Panc1 (cell line): ENCODE measurements at regions not wholly inside any gene's neighbourhood (a gene's known extent, or its start where the extent isn't known, plus 50 kb on each side); places are given as distances from the start of the nearest gene placed in this dataset.

ENCODE experiments used
- ATAC-seq: fragments of 200-7000 bp; cut with Tn5 transposase; 2 replicates; pipeline ENCODE4 v1.9.1; 2020; ENCODE audit warnings: mild to moderate bottlenecking, moderate library complexity
- BruUV-seq: library from RNA; stranded (reverse); fragments of 400-500 nt; replicated peaks from 2 replicates; lab custom pipeline; 2021; lab: Mats Ljungman, UMichigan
- CTCF ChIA-PET: fragments of 300-600 bp; sonication (Branson Sonifier 250); formaldehyde crosslinking; loops from one replicate; lab custom pipeline; 2022; ENCODE audit warnings: antibody characterized with exemption; lab: Charles Lee
- POLR2A ChIA-PET: fragments of 300-600 bp; sonication (Branson Sonifier 250); formaldehyde crosslinking; loops from one replicate; lab custom pipeline; 2022; ENCODE audit warnings: antibody characterized with exemption; lab: Charles Lee
- DNase-seq: peaks from one replicate; pipeline ENCODE4 v3.0.0-alpha.2; 2010; ENCODE audit warnings: low read depth, low spot score
- H3K27ac ChIP-seq: 2 replicates; pipeline ENCODE4 v1.5.1; 2011; ENCODE audit warnings: mild to moderate bottlenecking, low read length, inconsistent platforms
- H3K27me3 ChIP-seq: fragments of 200-500 bp; sonication (Bioruptor generic); 2 replicates; pipeline ENCODE4 v1.6.0; 2014; ENCODE audit warnings: low read length, inconsistent platforms; ENCODE audit not compliant: control insufficient read depth, insufficient read depth
- H3K36me3 ChIP-seq: fragments of 200-500 bp; sonication (Bioruptor generic); 2 replicates; pipeline ENCODE4 v1.5.1; 2014; ENCODE audit warnings: inconsistent platforms, mild to moderate bottlenecking, low read length, moderate library complexity; ENCODE audit not compliant: control insufficient read depth, insufficient read depth
- H3K4me1 ChIP-seq: 2 replicates; pipeline ENCODE4 v1.5.1; 2011; ENCODE audit warnings: inconsistent platforms, mild to moderate bottlenecking, low read length, moderate library complexity; ENCODE audit not compliant: control insufficient read depth, insufficient read depth
- H3K4me3 ChIP-seq, 2 experiments: 2 replicates each; pipeline ENCODE4 v1.5.1; 2011 to 2012; ENCODE audit warnings: low read depth in 2 of 2, low read length in 2 of 2, mild to moderate bottlenecking in 2 of 2, inconsistent platforms in 1 of 2, moderate library complexity in 1 of 2
- H3K9me3 ChIP-seq: fragments of 200-500 bp; sonication (Bioruptor generic); 2 replicates; pipeline ENCODE4 v1.5.1; 2014; ENCODE audit warnings: low read depth, mild to moderate bottlenecking, inconsistent platforms, low read length, moderate library complexity; ENCODE audit not compliant: control insufficient read depth, insufficient read depth
- POLR2AphosphoS5 ChIP-seq: IDR thresholded peaks from 2 replicates; pipeline ENCODE4 v1.6.1; 2012; ENCODE audit warnings: mild to moderate bottlenecking, low read depth, low read length, moderate library complexity
- in situ Hi-C: cut with HindIII; loops from 2 replicates; pipeline ENCODE4 v1.10.0; 2016; ENCODE audit warnings: low sequenced_read_pairs, low pct_unique_long_range_greater_than_20kb
- intact Hi-C: fragments of 100-400 bp; cut with micrococcal nuclease; formaldehyde crosslinking; loops from one replicate; pipeline ENCODE4 v1.10.0; 2022; ENCODE audit not compliant: unreplicated experiment
- TF ChIP-seq, protein P1 (sequence below): fragments of 450-650 bp; IDR thresholded peaks from 2 replicates; pipeline ENCODE4 v1.5.1; 2017; ENCODE audit warnings: mild to moderate bottlenecking
- TF ChIP-seq, protein P2 (sequence below), 2 experiments: IDR thresholded peaks; 2 replicates each; pipeline ENCODE4 v1.6.1; 2011 to 2012; ENCODE audit warnings: low read depth in 2 of 2, control low read depth in 1 of 2, low read length in 1 of 2, mild to moderate bottlenecking in 1 of 2, moderate library complexity in 1 of 2; ENCODE audit not compliant: insufficient read depth in 1 of 2

DNA sequence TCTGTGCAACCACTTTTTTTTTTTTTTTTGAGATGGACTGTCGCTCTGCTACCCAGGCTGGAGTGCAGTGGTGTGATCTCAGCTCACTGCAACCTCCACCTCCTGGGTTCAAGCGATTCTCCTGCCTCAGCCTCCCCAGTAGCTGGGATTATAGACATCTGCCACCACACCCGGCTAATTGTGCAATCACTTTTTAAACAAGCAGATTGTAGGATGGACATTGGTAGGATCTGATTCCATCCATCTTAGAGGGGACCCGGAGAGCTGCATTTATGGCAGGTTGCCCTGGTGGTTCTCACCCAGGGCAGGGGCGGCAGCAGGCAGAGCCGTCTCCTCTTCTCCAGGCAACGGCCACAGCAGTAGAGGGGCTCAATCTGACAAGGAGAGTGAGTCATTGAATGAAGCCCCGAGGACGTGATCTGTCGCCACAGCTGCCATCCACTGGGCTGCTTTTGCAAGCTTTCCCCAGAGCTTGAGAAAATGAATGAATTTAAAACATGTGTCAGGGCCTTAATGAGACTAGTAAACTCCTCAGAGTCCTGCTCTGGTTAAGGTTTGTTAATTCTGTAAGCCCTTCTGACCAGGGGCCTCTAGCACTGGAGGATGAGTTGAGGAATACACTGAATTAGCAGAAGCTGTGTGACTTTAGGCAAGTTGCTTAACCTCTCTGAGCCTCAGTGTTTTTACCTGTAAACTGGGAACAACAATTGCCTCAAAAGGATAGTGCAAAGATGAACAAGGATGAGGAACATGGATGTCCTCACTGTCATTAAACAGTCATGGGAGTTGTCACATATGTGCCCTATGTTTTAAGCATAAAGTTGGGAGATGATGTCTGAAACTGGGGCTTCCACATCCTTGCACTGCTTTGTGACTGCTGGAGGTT is 129.1 kb downstream of the ASB7 start:
- ATAC-seq (no peak), DNase-seq (no peak)
- in situ Hi-C loops, result no loop called here
- Histone ChIP-seq H3K27ac (peak overlapping the region; percentile 80), H3K27me3 (no peaks in the 10 kb centered on the region), H3K4me3 (no peak overlapping the region), H3K9me3 (no peaks in the 10 kb centered on the region), H3K36me3 (no peaks in the 10 kb centered on the region), H3K4me1 (peaks cover 60% of the 10 kb centered on the region)
- POLR2A ChIA-PET, result no interaction called here
- TF ChIP-seq, protein P1, sequence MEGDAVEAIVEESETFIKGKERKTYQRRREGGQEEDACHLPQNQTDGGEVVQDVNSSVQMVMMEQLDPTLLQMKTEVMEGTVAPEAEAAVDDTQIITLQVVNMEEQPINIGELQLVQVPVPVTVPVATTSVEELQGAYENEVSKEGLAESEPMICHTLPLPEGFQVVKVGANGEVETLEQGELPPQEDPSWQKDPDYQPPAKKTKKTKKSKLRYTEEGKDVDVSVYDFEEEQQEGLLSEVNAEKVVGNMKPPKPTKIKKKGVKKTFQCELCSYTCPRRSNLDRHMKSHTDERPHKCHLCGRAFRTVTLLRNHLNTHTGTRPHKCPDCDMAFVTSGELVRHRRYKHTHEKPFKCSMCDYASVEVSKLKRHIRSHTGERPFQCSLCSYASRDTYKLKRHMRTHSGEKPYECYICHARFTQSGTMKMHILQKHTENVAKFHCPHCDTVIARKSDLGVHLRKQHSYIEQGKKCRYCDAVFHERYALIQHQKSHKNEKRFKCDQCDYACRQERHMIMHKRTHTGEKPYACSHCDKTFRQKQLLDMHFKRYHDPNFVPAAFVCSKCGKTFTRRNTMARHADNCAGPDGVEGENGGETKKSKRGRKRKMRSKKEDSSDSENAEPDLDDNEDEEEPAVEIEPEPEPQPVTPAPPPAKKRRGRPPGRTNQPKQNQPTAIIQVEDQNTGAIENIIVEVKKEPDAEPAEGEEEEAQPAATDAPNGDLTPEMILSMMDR, result no peak
- TF ChIP-seq, protein P2, sequence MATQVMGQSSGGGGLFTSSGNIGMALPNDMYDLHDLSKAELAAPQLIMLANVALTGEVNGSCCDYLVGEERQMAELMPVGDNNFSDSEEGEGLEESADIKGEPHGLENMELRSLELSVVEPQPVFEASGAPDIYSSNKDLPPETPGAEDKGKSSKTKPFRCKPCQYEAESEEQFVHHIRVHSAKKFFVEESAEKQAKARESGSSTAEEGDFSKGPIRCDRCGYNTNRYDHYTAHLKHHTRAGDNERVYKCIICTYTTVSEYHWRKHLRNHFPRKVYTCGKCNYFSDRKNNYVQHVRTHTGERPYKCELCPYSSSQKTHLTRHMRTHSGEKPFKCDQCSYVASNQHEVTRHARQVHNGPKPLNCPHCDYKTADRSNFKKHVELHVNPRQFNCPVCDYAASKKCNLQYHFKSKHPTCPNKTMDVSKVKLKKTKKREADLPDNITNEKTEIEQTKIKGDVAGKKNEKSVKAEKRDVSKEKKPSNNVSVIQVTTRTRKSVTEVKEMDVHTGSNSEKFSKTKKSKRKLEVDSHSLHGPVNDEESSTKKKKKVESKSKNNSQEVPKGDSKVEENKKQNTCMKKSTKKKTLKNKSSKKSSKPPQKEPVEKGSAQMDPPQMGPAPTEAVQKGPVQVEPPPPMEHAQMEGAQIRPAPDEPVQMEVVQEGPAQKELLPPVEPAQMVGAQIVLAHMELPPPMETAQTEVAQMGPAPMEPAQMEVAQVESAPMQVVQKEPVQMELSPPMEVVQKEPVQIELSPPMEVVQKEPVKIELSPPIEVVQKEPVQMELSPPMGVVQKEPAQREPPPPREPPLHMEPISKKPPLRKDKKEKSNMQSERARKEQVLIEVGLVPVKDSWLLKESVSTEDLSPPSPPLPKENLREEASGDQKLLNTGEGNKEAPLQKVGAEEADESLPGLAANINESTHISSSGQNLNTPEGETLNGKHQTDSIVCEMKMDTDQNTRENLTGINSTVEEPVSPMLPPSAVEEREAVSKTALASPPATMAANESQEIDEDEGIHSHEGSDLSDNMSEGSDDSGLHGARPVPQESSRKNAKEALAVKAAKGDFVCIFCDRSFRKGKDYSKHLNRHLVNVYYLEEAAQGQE (IDR thresholded peaks at IDR 0.05; ENCODE audit: insufficient read depth in 1 of 2, low read depth in 2 of 2, low read length in 1 of 2), result no peak
- no TSS peak for BruUV-seq
- intact Hi-C loops, result no loop called here
- CTCF ChIA-PET, result no interaction called here

DNA sequence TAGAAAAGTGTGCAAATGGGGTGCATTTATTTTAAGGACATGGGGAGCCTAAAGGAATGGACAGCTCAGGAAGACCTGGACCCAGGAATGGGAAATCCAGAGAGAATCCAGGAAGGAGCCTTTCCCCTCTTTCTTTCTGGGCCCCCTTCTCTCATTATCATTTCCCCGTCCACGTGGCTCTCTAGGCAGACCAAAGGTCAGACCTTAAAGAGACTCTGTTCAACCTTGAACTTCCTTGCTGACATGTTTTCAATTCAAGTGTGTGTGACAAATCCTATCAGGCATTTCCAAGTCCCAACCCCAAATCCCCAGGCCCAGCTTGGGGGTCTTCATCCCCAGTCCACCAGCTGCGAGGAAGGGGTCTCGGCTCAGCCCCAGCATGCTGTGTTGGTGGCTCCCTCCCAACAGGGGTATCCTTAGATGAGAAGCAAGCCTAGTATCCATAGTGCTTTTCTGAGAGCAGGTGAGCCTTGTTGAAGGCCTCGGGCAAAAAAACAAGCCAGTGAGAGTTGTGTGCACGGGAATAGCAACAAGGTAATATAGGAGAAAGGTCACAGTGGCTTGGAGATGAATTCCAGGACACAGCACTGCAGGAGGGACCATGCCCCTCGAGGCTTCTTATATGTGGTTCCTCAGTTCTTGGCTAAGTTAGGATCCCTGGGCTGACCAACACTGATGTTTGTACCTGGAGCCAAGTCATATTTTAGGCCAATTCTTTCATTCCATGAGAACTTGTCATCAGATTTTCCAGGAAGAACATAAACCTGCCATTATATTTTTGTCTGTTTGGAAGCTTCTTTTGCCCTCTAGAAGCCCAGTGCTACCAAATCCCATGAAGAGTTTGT is 130.0 kb downstream of the ASB7 start:
- Histone ChIP-seq H3K9me3 (no peaks in the 10 kb centered on the region), H3K27me3 (no peaks in the 10 kb centered on the region), H3K36me3 (no peaks in the 10 kb centered on the region), H3K4me3 (no peak overlapping the region), H3K4me1 (peaks cover 50% of the 10 kb centered on the region), H3K27ac (peak overlapping the region; percentile 80)
- intact Hi-C loops, result no loop called here
- in situ Hi-C loops, result no loop called here
- no TSS peak for BruUV-seq
- ChIA-PET POLR2A (no interaction called here), CTCF (no interaction called here)
- TF ChIP-seq, protein P2 (IDR thresholded peaks at IDR 0.05; ENCODE audit: insufficient read depth in 1 of 2, low read depth in 2 of 2, low read length in 1 of 2), result no peak
- TF ChIP-seq POLR2AphosphoS5, result no peak
- ATAC-seq (peak; percentile 40; the same call in 1 of the 2 replicates), DNase-seq (no peak)
